Fibroblast of lung (primary cell): ENCODE measurements at regions not wholly inside any gene's neighbourhood (a gene's known extent, or its start where the extent isn't known, plus 50 kb on each side); places are given as distances from the start of the nearest gene placed in this dataset.

ENCODE experiments used
- CTCF ChIP-seq, 2 donors: IDR thresholded peaks in 1 of 2; conservative IDR thresholded peaks in 1 of 2; 1 replicate in 1 of 2; 2 replicates in 1 of 2; pipeline ENCODE4 v1.5.1; 2011 to 2012; ENCODE audit warnings: low read length in 2 of 2, control low read depth in 1 of 2, inconsistent platforms in 1 of 2, low read depth in 1 of 2, mild to moderate bottlenecking in 1 of 2
- EZH2 ChIP-seq: IDR thresholded peaks from 2 replicates; pipeline ENCODE4 v1.5.1; 2012; ENCODE audit warnings: low read length, control low read depth, mild to moderate bottlenecking; ENCODE audit errors: missing control alignments

GRCh38 chr4:14545807-14546206, 456.5 kb upstream of the CPEB2 start:
- no peak for TF ChIP-seq EZH2
- TF ChIP-seq CTCF (conservative IDR thresholded peaks at IDR 0.05 in 1 of 2, IDR thresholded peaks at IDR 0.05 in 1 of 2; ENCODE audit: low read depth in 1 of 2, low read length in 2 of 2) = no peak
